DLD1 (cell line): ENCODE measurements at regions not wholly inside any gene's neighbourhood (a gene's known extent, or its start where the extent isn't known, plus 50 kb on each side); places are given as distances from the start of the nearest gene placed in this dataset.

Experiments used
- in situ Hi-C: cut with HindIII; loops from 2 replicates; pipeline ENCODE4 v1.10.0; 2017; ENCODE audit warnings: low sequenced_read_pairs

DNA sequence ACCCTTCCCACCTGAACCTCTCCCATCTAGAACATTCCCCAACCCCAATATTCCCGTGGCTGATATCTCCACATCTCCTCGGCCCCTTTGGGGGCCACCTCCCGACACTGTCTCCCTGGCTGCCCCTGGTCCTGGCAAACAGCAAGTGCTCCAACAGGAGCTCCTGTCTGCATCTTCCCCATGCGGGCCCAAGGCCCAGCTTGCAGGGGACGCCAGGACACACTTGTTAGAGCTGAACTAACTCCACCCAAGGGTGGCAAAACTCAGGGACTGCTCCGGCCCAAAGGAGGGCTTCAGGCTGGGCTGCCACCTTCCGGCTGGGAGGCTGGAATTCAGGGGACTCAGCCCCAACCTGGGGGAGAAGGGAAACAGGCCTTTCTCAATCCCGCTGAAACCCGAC lies 106.6 kb downstream of the NCOR2 start:
- in situ Hi-C loops, result no loop called here

DNA sequence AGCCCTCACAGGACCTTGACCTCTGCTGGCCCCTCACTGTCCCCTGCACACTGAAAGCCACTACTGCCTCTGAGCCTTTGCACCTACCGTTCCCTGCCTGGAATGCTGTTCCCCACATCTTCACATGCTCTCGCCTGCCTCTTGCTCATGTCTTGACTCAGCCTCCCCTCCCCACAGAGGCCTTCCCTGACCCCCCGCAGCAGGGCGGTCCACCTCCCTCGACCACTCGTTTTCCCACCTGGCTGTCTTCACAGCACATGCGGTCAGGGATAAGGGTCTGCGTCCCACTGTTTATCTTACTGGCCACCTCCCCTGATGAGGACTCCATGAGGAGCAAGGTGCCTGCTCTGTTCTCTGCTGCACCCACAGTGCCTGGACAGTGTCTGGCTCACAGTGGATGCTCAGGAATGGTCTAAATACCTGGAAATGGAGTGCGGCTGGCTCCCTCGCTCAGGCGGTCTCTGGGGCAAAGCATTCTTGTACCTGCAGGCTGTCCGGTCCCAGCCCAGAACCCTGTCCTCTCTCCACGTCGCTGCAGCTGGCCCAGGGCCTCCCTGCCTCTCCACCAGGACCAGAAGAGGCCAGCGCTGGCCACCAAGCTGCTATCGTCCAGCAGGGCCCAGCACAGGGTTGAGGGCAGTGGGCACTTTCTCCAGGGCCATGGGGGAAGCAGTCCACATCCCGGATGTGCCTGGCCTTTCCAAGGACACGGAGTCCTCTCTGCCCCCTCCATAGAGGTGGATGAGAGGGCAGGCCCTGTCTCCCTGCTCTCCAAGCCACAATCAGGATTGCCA lies 107.4 kb downstream of the NCOR2 start:
- in situ Hi-C loops, result no loop called here

DNA sequence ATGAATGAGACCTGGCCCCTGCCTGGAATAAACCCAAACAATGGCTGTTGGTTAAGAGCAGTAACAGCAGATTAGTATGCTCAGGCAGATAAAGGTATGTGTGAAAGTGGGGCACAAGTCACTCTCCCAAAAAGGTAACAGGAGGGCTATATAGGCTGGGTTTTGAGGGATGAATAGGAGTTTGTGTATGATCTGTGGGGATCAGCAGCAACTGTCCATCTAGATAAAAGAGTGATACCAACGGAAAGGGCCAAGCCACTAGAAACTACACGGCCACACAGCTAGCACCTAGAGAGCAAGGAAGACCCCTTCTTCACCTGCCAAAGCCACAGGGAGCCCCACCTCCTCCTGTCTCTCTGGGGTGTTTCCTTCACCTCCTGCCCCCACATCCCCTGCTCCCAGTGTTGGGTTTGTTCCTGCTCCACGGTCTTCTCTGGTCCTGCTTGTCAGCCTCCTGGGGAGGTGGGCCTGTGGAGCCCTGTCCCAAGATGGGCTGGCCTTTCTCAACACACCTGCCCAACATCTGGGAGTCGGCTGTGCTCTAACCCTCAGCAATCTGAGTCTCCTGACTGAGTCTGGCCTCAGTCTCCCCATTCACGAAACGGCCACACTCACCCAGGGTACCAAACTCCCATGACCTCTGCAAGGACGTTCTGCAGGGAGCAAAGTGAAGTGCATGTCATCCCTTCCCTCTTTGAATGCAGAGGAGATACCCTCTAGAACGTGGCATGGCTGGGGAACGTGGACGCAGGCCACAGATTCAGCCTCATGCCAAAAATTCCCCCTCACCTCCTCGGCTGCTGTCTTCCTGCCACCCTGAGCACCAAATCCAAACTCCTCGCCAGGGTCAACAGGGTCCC lies 108.2 kb downstream of the NCOR2 start:
- in situ Hi-C loops, result no loop called here

DNA sequence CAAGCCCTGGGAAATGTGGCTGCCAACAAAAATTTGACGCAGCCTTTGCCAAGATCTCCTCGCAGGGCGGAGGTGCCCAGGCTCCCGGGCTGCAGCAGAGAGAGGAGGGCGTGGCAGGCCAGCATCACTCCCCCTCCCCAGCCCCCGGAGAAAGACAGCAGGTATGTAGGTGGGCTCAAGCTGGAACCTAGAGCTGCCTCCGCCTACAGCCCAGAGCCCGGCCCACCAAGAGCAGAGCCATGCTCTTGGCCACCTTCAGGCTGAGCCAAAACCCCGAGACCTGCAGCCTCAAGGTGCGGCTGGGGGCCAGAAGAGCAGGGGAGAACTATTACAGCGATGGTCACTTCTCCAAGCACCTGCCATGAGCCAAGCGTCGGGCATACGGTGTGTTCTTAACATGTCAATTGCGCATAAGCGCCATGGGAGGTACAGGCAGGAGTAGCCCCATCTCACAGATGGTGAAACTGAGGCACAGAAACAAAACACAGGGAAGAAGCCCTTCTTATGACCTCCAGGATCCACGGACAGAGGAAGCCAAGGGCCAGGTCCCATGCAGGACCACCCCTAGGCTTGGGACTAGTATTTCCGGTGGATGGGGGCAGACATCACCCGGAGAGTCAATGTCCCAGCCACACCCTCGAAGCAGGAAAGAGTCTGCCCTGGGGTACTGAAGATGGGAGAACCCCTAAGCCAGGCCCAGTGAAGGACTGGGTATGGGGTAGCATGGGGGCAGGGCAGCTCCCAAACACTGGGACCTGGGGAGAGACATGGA lies 109.0 kb downstream of the NCOR2 start:
- in situ Hi-C loops, result no loop called here

DNA sequence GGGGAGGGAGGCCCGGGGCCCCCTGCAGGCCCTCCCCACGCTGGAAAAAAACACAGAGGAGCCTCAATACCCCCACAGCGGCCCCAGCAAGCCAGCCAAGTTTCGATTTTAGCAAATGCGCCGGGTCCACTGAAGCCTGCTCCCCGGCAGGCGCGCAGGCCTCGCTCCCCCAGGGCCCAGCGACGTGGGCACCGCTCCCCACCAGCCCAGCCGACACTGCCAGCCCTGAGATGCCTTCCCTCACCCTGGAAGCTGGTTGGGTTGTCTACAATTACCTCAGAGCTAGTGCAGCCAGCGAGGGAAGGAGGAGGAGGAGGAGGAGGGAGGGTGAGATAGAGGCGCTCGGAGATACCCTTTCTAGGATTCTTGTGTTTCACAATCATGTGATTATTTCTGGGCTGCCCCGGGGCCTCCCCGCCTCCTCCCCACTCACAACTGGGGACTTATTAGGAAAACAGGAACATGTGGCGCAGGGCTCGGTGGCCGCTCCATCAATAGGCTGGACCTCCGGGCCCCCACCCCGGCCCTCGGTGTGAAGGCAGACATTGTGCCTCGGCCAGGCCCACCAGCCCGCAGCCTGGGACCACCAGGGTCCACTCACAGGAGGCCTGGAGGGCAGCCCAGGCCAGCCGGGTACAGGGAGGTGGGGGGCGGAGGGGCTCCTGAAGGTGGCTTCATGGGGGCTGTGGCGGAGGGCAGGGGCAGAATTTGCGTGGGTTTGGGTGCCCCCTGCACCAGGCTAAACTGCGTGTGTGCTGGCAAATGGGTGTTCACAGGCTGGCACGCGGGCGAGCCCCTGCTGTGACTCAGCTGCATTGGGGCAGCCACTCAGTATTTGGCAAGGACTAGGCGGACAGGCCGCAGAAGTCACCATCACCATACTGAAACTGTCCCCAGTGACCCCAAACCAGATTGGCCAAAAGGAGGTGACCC lies 109.9 kb downstream of the NCOR2 start:
- in situ Hi-C loops, result no loop called here

DNA sequence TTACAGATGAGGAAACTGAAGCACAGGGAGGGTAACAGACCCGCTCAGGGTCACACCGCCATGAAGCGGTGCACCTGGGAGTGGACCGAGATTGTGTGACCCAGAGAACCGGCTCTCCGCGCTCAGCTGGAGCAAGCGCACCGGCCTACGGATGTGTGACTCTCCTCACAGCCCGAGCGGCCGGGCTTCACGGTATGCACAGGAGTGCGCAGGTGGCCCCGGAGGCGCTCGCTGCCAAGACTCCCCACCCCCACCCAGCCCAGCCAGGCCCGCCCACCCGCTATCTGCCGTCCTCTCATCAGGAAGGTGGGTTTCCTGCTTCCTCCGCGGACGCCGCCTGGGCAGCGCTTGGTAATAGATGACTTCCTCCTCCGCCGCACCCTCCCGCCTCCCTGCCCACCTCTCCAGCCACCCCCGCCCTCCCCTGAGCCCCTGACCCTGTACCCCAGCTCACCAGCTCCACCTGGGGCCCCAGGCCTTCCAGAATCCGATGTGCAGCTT lies 110.7 kb downstream of the NCOR2 start:
- in situ Hi-C loops, result no loop called here

DNA sequence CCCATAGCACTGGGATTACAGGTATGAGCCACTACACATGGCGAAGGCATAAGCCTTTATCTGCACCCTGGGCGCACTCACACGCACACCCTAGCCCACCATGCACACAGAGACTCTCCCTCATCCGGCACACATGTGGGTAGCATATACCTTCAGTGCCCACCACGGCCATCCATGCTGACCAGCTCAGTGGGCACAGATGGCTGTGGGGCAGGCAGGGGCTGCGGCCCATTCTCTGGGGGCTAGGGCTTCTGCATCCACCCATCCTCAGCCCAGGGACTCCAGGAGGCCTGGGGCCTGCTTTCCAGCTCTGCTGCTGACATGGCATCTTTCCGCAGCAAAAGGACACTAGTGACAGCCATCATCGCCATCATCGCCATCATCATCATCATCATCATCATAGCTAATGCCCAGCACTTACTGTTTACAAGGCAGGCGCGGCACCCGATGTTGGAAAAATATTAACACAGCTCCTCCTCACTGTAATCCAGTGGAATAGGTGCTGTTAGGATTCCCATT lies 111.2 kb downstream of the NCOR2 start:
- in situ Hi-C loops, result no loop called here

DNA sequence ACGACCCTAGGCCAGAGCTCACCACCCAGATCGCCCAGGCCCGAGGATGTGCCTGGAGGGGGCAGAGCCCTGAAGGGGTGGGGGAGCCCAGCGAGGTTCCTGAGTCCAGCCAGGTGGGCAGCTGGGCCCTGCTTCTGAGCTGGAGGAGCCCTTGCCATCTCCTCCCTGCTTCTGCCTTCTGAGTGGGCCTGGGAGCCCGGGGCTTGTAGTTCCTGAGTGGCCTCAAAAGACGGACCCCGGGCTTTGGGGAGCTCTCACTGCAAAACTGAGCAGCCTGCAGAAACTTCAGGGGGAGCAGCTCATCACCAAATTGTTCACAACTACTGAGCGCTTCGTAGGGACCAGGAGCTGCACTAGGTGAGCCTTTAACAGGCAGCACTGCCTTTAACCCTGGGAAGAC lies 112.1 kb downstream of the NCOR2 start:
- in situ Hi-C loops, result no loop called here

DNA sequence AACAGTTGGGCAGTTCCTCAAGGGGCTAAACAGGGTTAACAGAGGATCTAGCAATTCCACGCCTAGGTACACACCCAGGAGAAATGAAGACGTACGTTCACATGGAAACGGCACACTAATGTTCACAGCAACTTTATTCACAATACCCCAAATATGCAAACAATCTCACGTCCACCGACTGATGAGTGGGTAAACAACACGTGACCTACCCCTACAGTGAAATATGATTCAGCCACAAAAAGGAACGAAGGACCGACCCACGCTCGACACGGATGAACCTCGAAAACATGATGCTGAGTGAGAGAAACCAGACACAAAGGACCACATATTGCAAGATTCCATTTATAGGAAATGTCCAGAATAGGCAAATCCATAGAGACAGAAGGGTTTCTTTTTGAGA lies 112.7 kb downstream of the NCOR2 start:
- in situ Hi-C loops, result no loop called here

DNA sequence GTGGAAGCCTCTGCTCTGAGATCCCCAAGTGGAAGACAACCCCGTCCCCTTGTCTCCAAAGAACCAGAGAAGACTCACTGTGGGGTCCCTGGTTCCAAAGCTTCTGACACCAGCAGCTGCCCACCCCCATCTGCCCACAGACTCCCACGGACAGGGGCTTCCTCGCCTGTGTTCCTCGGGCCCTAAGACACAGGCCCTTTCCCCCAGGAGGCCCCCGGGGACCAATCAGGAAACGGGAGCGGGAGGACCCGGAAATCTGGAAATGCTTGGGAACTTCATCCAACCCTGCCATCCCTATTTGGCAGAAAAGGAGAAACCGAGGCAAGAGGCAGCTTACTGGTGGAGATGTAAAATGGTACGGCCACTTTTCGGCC lies 113.1 kb downstream of the NCOR2 start:
- in situ Hi-C loops, result no loop called here

DNA sequence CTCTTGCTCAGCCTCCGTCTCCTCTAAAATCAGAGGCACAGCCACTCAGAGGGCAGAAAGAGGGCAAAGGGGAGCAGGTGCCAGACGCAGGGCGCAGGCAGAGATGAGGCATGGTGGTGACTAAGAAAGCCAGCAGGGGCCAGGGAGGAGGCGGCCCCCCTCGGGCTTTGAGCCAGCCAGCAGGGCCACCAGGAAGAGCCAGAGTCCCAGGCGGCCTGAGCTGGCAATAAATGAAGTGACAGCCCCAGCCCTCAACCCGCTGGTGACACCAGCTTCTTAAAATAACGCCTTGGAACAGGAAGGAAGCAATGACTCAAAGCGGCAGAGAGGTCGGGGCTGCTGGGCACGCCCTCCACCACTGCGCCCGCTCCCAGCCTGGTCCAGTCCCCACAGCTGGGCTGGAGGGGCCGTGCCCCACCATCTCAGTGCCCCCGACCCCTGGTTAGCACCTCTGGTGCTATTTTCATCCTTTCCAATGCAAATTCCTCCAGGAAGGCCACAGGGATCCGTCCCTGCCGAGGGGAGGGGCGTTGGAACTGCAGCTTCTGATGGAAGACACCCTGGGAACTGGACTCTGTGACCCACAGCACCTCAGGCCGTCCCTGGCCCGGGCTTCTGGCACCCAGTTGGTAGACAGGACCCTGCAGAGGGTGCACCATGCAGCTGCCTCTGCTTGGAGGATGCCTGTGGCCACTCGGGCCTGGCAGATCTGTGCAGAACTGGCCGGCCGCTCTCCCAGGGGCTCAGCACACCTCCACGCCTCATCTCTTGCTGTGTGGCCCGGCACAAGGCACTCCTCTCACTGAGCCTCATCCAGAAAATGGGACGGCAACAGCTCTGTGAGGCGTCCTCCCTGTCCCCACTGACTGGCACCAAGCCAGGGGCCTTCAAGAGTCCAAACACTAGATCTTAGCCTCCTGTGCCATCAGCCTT lies 113.7 kb downstream of the NCOR2 start:
- in situ Hi-C loops, result no loop called here

DNA sequence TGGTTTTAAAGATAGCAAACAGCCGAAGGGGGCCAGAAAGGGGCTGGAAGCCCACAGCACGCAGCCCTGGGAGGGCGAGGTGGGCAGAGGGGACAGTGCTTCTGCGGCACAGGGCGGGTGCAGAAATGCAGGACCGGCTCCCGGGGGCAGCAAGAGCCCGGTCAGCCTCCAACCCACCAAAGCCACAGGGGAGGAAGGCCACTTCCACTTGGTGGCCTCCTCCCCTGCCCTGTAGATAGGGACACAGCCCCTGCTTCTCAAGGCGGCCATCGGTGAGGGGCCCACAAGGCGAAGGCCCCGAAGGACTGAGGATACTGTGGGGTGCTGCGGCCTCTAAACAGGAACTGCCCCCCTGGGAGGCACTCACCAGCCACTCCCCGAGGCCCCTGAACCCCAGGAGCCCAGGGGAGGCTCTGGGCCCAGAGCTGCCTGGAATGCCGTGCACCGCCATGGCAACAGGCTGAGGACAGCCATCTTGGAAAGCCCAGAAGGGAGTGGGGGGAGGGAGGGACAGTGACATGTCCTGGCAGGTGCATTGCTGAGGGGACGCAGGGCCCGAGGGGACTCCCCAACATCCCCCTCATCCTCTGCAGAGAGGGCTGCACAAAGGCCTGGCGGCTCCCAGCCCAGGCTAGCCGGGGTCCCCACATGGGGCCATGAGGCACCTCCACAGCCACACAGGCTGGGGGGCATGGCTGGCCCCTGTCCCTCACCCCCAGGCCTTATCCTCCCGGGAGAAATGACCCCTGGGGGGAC lies 114.7 kb downstream of the NCOR2 start:
- in situ Hi-C loops, result no loop called here

DNA sequence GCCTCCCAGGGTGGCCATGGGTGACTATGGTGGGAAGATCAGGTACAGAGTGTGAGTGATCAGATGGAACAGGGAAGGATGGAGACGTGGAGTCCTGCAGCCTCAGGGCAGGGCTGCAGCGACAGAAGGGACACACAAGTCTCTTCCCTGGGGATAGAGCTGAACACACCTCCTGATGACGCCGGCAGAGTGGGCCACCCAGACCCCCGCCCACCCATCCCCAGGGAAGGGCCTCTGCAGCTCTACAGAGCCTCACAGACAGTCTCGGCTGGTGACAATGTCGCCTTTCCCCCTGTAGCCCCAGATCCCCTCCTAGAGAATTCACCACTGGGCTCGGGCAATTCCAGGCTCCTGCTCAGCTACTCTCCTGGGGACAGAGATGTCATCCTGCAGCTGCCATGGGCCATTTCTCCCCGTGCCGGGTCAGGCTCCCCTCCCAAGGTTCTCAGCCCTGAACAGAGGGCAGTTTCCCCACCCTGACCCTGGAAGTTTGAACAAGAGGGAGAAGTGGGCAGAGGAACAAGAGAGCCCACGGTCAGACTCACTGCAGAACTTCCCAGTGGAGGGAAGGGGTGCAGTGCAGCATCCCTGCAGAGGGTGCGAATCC lies 115.7 kb downstream of the NCOR2 start:
- in situ Hi-C loops, result no loop called here

DNA sequence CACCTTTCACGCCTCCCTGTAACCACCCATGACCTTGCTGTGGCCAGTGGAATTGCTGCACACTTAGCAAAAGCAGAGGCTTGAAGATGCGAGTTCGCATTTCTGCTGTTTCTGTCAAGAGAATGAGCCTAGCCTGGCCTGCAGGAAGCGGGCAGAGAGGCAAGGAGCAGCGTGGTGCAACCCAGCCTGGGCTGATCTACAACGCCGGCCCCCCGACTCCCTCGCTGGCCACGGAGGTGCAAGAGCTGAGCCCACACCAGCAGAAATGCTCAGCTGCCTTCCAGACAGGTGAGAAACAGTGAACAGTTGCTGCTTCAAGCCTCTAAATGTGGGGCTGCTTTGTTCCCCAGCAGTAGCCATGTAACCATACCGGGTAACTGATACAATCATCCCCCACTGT lies 116.4 kb downstream of the NCOR2 start:
- in situ Hi-C loops, result no loop called here

DNA sequence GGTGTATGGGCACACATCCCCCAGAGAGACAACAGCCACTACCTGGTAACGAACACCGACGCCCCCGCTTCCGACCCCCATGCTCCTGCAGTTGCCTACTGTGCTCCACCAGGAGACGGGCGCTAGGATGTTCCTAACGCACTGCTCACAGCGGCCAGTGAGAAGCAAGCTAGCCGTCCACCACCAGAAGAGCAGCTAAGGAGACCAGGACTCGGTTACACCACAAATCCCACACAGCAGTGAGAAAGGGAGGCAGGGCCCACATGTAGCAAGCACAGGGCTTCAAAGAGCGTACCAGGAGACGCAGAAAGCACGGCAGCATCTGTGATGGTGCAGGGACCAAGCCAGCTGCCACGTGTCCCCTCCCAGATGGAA lies 117.0 kb downstream of the NCOR2 start:
- in situ Hi-C loops, result no loop called here

DNA sequence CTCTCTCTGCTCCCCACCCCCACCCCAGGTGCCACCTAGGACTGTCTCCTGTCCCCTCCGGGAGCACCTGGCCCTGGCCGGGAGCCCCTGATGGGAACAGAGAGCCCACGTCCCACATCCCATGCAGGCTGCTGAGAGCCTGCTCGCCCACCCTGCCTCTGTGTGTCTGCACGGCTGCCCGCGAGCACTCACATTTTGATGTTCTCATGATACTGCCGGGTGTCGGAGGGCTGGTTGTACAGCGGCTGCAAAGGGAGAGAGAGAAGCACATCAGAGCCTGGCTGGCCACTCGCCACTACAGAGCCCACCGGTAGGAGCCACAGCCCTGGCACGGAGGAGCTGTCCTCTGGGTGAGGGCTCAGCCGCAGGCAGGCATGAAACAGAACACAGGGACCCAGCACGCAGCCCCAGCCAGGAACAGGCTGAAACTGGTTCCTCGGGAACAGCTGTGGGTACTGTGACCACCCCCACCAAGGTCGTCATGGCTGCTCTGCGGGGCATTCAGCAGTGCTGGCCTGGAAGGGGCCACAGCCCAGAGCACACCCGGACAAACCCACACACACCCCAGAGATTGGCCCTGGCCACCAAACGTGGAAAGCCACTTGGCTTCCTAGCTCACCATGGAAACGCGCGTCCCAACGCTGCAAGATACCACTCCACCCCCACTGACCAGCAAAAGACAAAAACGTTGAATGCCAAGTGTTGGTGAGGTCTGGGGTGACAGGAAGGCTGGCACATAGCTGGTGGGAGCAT lies 117.6 kb downstream of the NCOR2 start:
- in situ Hi-C loops, result no loop called here

DNA sequence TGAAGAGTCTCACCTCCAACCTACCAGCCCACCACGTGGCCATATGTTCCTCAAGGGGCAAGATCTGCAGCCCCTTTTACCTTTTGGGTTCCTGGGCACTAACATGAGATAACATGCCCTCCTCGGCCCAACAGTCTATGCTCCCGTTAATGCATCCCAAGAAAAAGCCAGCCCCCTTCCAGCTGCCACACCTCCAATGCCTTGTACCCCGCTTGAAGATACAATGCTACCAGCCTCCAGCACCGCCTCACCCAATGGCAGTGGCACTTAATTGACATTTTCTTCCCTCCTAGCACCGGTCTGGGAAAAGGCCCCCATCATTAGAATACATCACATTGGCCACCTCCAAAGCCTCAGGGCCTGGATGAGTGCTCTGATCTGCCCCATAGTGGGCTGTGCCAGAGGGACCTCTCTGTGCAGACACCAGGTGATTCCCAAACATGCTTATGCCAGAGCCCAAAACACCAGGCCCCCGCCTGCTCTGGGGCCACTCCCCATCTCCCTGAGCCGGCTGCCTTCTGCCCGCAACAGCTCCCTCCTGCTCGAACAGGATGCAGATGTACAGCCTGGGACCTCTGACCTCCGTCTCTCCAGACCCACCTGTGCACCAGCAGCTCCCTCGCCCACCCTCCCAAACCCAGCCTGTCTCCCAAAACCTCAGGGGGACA lies 118.3 kb downstream of the NCOR2 start:
- in situ Hi-C loops, result no loop called here
